ENCODE measurements at regions not wholly inside any gene's neighbourhood (a gene's known extent, or its start where the extent isn't known, plus 50 kb on each side); places are given as distances from the start of the nearest gene placed in this dataset.

GRCh38 chr6:77397561-77397960 is 65.7 kb downstream of the HTR1B start:
- Histone ChIP-seq H3K4me3 (replicated peaks in 1 of 2; ENCODE audit: low read depth in 1 of 2, low read length in 2 of 2) (no peak overlapping the region), H3K9ac (ENCODE audit: low read length) (no peak overlapping the region), H3K27me3 (ENCODE audit: insufficient read depth, low read length) (no peaks in the 10 kb centered on the region), H2AFZ (ENCODE audit: low read depth, low read length, poor library complexity, severe bottlenecking) (no peak overlapping the region), H3K4me1 (ENCODE audit: control insufficient read depth in 1 of 2, insufficient read depth in 2 of 2, low read length in 2 of 2) (no peaks in the 10 kb centered on the region), H3K27ac (ENCODE audit: low read depth, low read length) (no peak overlapping the region), H3K9me3 (ENCODE audit: control insufficient read depth in 1 of 2, insufficient read depth in 1 of 2, low read depth in 1 of 2, low read length in 2 of 2) (no peaks in the 10 kb centered on the region), H3K9me2 (ENCODE audit: insufficient read depth) (no peaks in the 10 kb centered on the region), H3K36me3 (ENCODE audit: control insufficient read depth in 1 of 2, insufficient read depth in 2 of 2, low read length in 2 of 2) (no peaks in the 10 kb centered on the region), H3K79me2 (ENCODE audit: insufficient read depth, low read length) (no peaks in the 10 kb centered on the region), H4K20me1 (ENCODE audit: insufficient read depth) (no peaks in the 10 kb centered on the region), H3K4me2 (ENCODE audit: low read length) (no peak overlapping the region)
- ChIA-PET RAD21 (ENCODE audit: low non-redundant PET in 1 of 2, low total read pairs in 2 of 2, uncharacterized antibody in 2 of 2, unreplicated experiment in 2 of 2) (no interaction called here), POLR2A (no interaction called here), CTCF (no interaction called here)
- TF ChIP-seq POLR2AphosphoS5 (IDR thresholded peaks at IDR 0.05; ENCODE audit: low read depth, low read length), result no peak
- no peak for TF ChIP-seq JUND (IDR thresholded peaks at IDR 0.05)
- no peak for TF ChIP-seq ZBTB33 (IDR thresholded peaks at IDR 0.05; ENCODE audit: extremely low read depth, insufficient replicate concordance, low read length)
- no peak for TF ChIP-seq RAD21 (IDR thresholded peaks at IDR 0.05; ENCODE audit: low read depth)
- TF ChIP-seq YY1 (IDR thresholded peaks at IDR 0.05; ENCODE audit: extremely low read depth, insufficient replicate concordance, low read depth, low read length), result no peak
- TF ChIP-seq CTCF (IDR thresholded peaks at IDR 0.05 in 2 of 3, conservative IDR thresholded peaks at IDR 0.05 in 1 of 3; ENCODE audit: borderline replicate concordance in 1 of 3, insufficient read depth in 1 of 3, low read depth in 2 of 3, low read length in 2 of 3), result no peak
- TF ChIP-seq MAX (IDR thresholded peaks at IDR 0.05), result no peak
- TF ChIP-seq ZNF274 (IDR thresholded peaks at IDR 0.05; ENCODE audit: low read depth, low read length), result no peak
- no peak for TF ChIP-seq FOSL1 (IDR thresholded peaks at IDR 0.05; ENCODE audit: low read depth)
- no peak for TF ChIP-seq ATF3 (IDR thresholded peaks at IDR 0.05)
- no peak for TF ChIP-seq SP1 (IDR thresholded peaks at IDR 0.05; ENCODE audit: low read depth)
- no peak for TF ChIP-seq EGR1 (IDR thresholded peaks at IDR 0.05; ENCODE audit: low read depth)
- TF ChIP-seq EZH2phosphoT487 (IDR thresholded peaks at IDR 0.05; ENCODE audit: borderline replicate concordance), result no peak
- intact Hi-C loops (cut with micrococcal nuclease), result no loop called here
- no peak for ATAC-seq
- no peak for DNase-seq (ENCODE audit: low read depth, low spot score)
- BruUV-seq (replicated peaks), result no TSS peak
